ENCODE measurements at regions not wholly inside any gene's neighbourhood (a gene's known extent, or its start where the extent isn't known, plus 50 kb on each side); places are given as distances from the start of the nearest gene placed in this dataset.

DNA sequence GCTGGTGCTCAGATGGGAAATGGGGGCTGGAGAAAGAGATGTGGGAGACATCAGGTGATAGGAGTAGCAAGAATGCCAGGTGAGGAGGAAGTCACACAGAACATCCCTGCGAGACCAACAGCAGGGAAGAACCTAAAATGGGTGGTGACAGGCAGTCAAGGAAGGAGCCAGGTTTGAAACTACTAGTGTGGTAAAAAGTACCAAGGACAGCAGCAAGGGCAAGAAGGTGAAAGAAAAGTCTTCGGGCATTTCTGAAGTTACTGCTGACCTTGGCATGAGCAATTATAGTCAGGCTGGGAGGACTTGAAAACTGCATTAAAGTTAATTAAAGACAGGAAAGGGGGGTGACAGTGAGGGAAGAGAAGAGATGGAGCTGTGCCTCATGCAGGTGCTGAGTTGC is 410.4 kb downstream of the RAD51AP2 start:
- H3K36me3 Mint-ChIP-seq, result no peaks in the 10 kb centered on the region
- H3K4me3 Mint-ChIP-seq, result no peak overlapping the region

DNA sequence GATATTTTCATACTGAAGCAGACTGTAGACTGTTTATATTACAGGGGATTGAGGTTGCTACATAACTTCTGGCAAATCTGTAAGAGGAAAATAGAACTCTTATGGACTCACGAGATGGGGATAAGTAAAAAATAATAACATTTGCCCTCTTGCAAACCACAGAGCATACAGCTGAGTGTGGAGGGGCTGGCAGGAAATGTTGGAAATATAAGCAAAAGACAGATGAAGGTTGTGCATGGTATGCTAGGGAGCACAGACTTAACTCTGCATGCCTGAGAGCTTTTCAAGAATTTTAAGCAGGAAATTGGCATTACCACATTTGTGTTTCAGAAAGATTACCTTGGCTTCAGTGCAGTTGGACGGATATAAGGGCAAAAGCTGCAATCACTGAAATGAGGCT is 411.1 kb downstream of the RAD51AP2 start:
- H3K4me1 Mint-ChIP-seq, result no peaks in the 10 kb centered on the region
- Histone ChIP-seq H3K4me1 (ENCODE audit: insufficient read depth, low read length) (no peaks in the 10 kb centered on the region), H3K9me3 (ENCODE audit: control insufficient read depth in 1 of 2, low read length in 2 of 2) (no peaks in the 10 kb centered on the region), H3K27ac (ENCODE audit: low read depth, low read length) (no peak overlapping the region), H3K36me3 (ENCODE audit: insufficient read depth, low read length) (no peaks in the 10 kb centered on the region), H3K4me3 (ENCODE audit: low read length in 2 of 2) (no peak overlapping the region), H3K27me3 (ENCODE audit: insufficient read depth, low read length) (no peaks in the 10 kb centered on the region)
- H3K4me3 Mint-ChIP-seq, result no peak overlapping the region
- no peak overlapping the region for H3K27ac Mint-ChIP-seq
- CTCF ChIA-PET (ENCODE audit: partially characterized antibody), result interaction anchor here (1.2 kb wide), 1 partner anchor 31 kb away, joined by 3 read pairs; no protein-coding TSS in a partner anchor
- no peak for DNase-seq
- intact Hi-C loops (cut with micrococcal nuclease), result no loop called here
- POLR2A ChIA-PET (ENCODE audit: partially characterized antibody), result no interaction called here
- no peaks in the 10 kb centered on the region for H3K27me3 Mint-ChIP-seq
- no peaks in the 10 kb centered on the region for H3K36me3 Mint-ChIP-seq
- peaks cover 0 to 16% (median 8%) of the 10 kb centered on the region in 8 donors for H3K9me3 Mint-ChIP-seq

More for the DNA sequence above, 410.4 kb downstream of the RAD51AP2 start:
- no peaks in the 10 kb centered on the region for H3K4me1 ChIP-seq (ENCODE audit: insufficient read depth, low read length)
- H3K4me1 Mint-ChIP-seq, result no peaks in the 10 kb centered on the region
- H3K9me3 Mint-ChIP-seq, result peaks cover 0 to 16% (median 8%) of the 10 kb centered on the region in 8 donors
- no peak for DNase-seq
- intact Hi-C loops (cut with micrococcal nuclease), result no loop called here
- no peaks in the 10 kb centered on the region for H3K36me3 ChIP-seq (ENCODE audit: insufficient read depth, low read length)
- no peak overlapping the region for H3K27ac Mint-ChIP-seq
- no peak overlapping the region for H3K27ac ChIP-seq (ENCODE audit: low read depth, low read length)
- no peaks in the 10 kb centered on the region for H3K9me3 ChIP-seq (ENCODE audit: control insufficient read depth in 1 of 2, low read length in 2 of 2)
- H3K27me3 Mint-ChIP-seq, result no peaks in the 10 kb centered on the region
- ChIA-PET CTCF (ENCODE audit: partially characterized antibody) (interaction anchor here (1.2 kb wide), 1 partner anchor 31 kb away, joined by 3 read pairs; no protein-coding TSS in a partner anchor), POLR2A (ENCODE audit: partially characterized antibody) (no interaction called here)
- H3K4me3 ChIP-seq (ENCODE audit: low read length in 2 of 2), result no peak overlapping the region
- no peaks in the 10 kb centered on the region for H3K27me3 ChIP-seq (ENCODE audit: insufficient read depth, low read length)

DNA sequence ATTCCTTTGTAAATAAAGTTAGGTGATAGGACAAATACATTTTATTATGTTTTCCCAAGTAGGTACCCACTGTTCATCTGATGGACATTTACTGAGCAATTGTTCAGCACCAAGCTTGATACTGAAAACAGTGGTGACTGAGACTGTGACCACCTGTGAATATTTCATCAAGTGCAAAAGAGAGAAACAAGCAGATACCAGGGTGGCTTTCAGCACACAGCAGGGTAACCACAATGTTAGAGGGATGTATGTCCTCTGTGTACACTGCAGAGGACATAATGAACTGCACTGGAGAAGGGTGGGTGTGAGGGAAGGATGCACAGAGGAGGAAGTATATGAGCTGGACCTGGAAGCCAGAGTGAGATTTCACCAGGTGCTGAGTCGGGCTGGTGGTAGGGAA is 411.8 kb downstream of the RAD51AP2 start:
- H3K4me3 ChIP-seq (ENCODE audit: low read length in 2 of 2), result no peak overlapping the region
- Mint-ChIP-seq H3K27ac (no peak overlapping the region), H3K4me1 (no peaks in the 10 kb centered on the region), H3K9me3 (peaks cover 0 to 16% (median 8%) of the 10 kb centered on the region in 8 donors), H3K36me3 (no peaks in the 10 kb centered on the region), H3K4me3 (no peak overlapping the region), H3K27me3 (no peaks in the 10 kb centered on the region)
- DNase-seq, result no peak
- no peaks in the 10 kb centered on the region for H3K4me1 ChIP-seq (ENCODE audit: insufficient read depth, low read length)
- no peaks in the 10 kb centered on the region for H3K36me3 ChIP-seq (ENCODE audit: insufficient read depth, low read length)
- H3K9me3 ChIP-seq (ENCODE audit: control insufficient read depth in 1 of 2, low read length in 2 of 2), result no peaks in the 10 kb centered on the region
- POLR2A ChIA-PET (ENCODE audit: partially characterized antibody), result no interaction called here
- CTCF ChIA-PET (ENCODE audit: partially characterized antibody), result no interaction called here
- intact Hi-C loops (cut with micrococcal nuclease), result no loop called here
- H3K27me3 ChIP-seq (ENCODE audit: insufficient read depth, low read length), result no peaks in the 10 kb centered on the region
- no peak overlapping the region for H3K27ac ChIP-seq (ENCODE audit: low read depth, low read length)

DNA sequence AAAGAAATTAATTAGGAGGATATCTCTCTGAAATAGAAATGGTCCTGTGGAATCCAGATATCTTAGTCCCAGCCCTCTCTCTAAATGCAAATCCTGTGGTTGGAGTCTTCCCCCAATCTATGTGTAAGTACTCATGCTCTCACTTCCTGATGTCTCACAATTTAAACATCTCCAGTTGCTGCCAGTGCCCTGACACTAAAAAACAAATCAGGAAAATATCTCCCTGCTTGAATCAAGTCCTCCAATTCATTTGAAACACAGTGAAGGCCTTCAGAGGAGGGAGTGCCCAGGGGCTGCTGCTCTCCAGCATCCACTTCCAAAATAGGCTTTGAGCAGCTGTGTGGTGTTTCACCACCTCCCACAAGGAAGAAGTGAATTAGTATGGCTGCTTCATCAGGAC is 413.8 kb downstream of the RAD51AP2 start:
- no peak overlapping the region for H3K4me3 Mint-ChIP-seq
- H3K36me3 ChIP-seq (ENCODE audit: insufficient read depth, low read length), result no peaks in the 10 kb centered on the region
- no peaks in the 10 kb centered on the region for H3K27me3 Mint-ChIP-seq
- no peak overlapping the region for H3K4me3 ChIP-seq (ENCODE audit: low read length in 2 of 2)
- no peaks in the 10 kb centered on the region for H3K27me3 ChIP-seq (ENCODE audit: insufficient read depth, low read length)
- ChIA-PET POLR2A (ENCODE audit: partially characterized antibody) (no interaction called here), CTCF (ENCODE audit: partially characterized antibody) (no interaction called here)
- intact Hi-C loops (cut with micrococcal nuclease), result no loop called here
- H3K36me3 Mint-ChIP-seq, result no peaks in the 10 kb centered on the region
- H3K4me1 ChIP-seq (ENCODE audit: insufficient read depth, low read length), result no peaks in the 10 kb centered on the region
- peaks cover 0 to 16% (median 8%) of the 10 kb centered on the region in 8 donors for H3K9me3 Mint-ChIP-seq
- H3K4me1 Mint-ChIP-seq, result no peaks in the 10 kb centered on the region
- no peak overlapping the region for H3K27ac Mint-ChIP-seq
- no peaks in the 10 kb centered on the region for H3K9me3 ChIP-seq (ENCODE audit: control insufficient read depth in 1 of 2, low read length in 2 of 2)
- no peak overlapping the region for H3K27ac ChIP-seq (ENCODE audit: low read depth, low read length)
- DNase-seq, result no peak

DNA sequence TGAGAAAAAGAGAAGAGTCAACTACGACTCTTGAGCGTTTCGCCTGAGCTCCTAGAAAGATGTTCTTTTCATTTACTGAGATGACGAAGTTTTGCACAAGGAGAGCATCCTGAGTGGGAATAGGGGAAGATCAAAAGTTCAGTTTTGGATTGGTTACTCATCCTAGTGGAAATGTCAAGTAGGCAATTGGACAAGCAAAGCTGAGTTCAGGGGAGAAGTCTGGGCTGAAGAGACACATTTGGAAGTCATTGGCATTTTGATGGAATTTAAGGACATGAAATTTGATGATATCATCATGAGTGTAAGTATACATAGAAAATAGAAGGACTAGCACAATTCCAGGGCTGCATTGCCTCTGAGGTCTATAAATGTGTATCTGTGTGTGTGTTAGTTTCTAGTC is 416.6 kb downstream of the RAD51AP2 start:
- Mint-ChIP-seq H3K4me3 (no peak overlapping the region), H3K4me1 (no peaks in the 10 kb centered on the region), H3K36me3 (no peaks in the 10 kb centered on the region), H3K27me3 (no peaks in the 10 kb centered on the region), H3K27ac (no peak overlapping the region), H3K9me3 (peaks cover 0 to 11% (median 4%) of the 10 kb centered on the region in 8 donors)
- H3K27ac ChIP-seq (ENCODE audit: low read depth, low read length), result no peak overlapping the region
- no peak overlapping the region for H3K4me3 ChIP-seq (ENCODE audit: low read length in 2 of 2)
- H3K9me3 ChIP-seq (ENCODE audit: control insufficient read depth in 1 of 2, low read length in 2 of 2), result no peaks in the 10 kb centered on the region
- POLR2A ChIA-PET (ENCODE audit: partially characterized antibody), result no interaction called here
- DNase-seq, result no peak
- CTCF ChIA-PET (ENCODE audit: partially characterized antibody), result no interaction called here
- no peaks in the 10 kb centered on the region for H3K27me3 ChIP-seq (ENCODE audit: insufficient read depth, low read length)
- intact Hi-C loops (cut with micrococcal nuclease), result no loop called here
- no peaks in the 10 kb centered on the region for H3K4me1 ChIP-seq (ENCODE audit: insufficient read depth, low read length)
- no peaks in the 10 kb centered on the region for H3K36me3 ChIP-seq (ENCODE audit: insufficient read depth, low read length)

DNA sequence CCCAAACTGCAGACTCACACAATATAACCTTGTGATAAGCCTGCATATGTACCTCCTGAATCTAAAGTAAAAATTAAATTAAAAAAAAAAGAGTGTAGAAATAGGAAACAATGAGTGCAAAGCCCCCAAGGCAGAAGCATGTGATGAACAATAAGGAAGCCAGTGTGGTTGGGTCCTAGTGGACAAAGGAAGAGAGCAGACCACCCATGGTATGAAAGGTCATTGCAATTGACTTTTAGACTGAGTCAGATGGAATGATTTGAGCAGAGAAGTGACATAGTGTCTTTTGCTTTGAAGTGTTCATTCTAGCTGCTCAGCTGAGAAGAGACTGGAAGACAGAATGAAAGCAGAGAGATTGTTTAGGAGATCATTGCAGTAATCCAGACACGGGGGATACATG is 417.1 kb downstream of the RAD51AP2 start:
- Histone ChIP-seq H3K27ac (ENCODE audit: low read depth, low read length) (no peak overlapping the region), H3K9me3 (ENCODE audit: control insufficient read depth in 1 of 2, low read length in 2 of 2) (no peaks in the 10 kb centered on the region), H3K4me3 (ENCODE audit: low read length in 2 of 2) (no peak overlapping the region), H3K36me3 (ENCODE audit: insufficient read depth, low read length) (no peaks in the 10 kb centered on the region), H3K27me3 (ENCODE audit: insufficient read depth, low read length) (no peaks in the 10 kb centered on the region), H3K4me1 (ENCODE audit: insufficient read depth, low read length) (no peaks in the 10 kb centered on the region)
- ChIA-PET POLR2A (ENCODE audit: partially characterized antibody) (no interaction called here), CTCF (ENCODE audit: partially characterized antibody) (no interaction called here)
- Mint-ChIP-seq H3K4me3 (no peak overlapping the region), H3K9me3 (peaks cover 0 to 11% (median 2%) of the 10 kb centered on the region in 8 donors), H3K36me3 (no peaks in the 10 kb centered on the region), H3K27ac (no peak overlapping the region), H3K27me3 (no peaks in the 10 kb centered on the region), H3K4me1 (no peaks in the 10 kb centered on the region)
- intact Hi-C loops (cut with micrococcal nuclease), result no loop called here
- DNase-seq, result no peak

DNA sequence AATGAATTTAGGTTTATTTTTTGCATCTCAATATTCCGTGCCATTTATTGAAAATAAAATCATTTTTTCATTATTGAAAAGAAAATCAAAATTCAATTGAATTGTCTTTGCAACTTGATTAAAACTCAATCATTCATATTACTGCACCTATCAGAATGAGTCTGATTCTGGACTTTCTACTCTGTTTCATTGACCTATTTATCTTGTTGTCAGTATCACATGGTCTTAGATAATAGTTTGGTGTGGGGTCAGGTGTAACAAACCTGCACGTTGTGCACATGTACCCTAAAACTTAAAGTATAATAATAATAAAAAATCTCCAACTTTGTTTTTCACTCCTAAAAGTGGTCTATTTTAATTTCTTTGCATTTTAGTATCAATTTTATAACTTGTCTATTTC is 422.9 kb downstream of the RAD51AP2 start:
- no peaks in the 10 kb centered on the region for H3K27me3 ChIP-seq (ENCODE audit: insufficient read depth, low read length)
- Mint-ChIP-seq H3K27me3 (no peaks in the 10 kb centered on the region), H3K36me3 (no peaks in the 10 kb centered on the region), H3K4me1 (no peaks in the 10 kb centered on the region), H3K4me3 (no peak overlapping the region), H3K9me3 (peaks cover 0 to 7% (median 1%) of the 10 kb centered on the region in 8 donors), H3K27ac (no peak overlapping the region)
- no peaks in the 10 kb centered on the region for H3K36me3 ChIP-seq (ENCODE audit: insufficient read depth, low read length)
- no peak for DNase-seq
- CTCF ChIA-PET (ENCODE audit: partially characterized antibody), result no interaction called here
- no peaks in the 10 kb centered on the region for H3K9me3 ChIP-seq (ENCODE audit: control insufficient read depth in 1 of 2, low read length in 2 of 2)
- intact Hi-C loops (cut with micrococcal nuclease), result no loop called here
- H3K4me1 ChIP-seq (ENCODE audit: insufficient read depth, low read length), result no peaks in the 10 kb centered on the region
- POLR2A ChIA-PET (ENCODE audit: partially characterized antibody), result no interaction called here
- no peak overlapping the region for H3K27ac ChIP-seq (ENCODE audit: low read depth, low read length)
- H3K4me3 ChIP-seq (ENCODE audit: low read length in 2 of 2), result no peak overlapping the region

DNA sequence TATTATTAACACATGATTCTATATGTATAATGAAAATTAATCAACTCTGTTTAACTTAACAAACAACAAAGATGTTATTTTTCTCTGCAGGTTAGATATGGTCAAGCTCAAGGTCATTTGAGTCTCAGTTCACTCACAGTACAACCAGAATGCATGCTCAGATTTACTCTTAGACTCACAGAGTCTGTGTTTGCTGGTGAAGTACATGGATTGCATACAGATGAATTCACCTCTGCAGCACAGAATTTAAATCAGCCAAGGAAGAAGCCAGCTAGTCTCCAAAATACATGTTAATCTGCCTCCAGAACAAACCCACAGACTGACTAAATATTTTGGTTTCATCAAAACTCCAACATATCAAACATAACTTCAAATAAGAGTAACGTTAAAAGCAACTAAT is 424.5 kb downstream of the RAD51AP2 start:
- no peaks in the 10 kb centered on the region for H3K27me3 Mint-ChIP-seq

More for the DNA sequence above, 424.5 kb downstream of the RAD51AP2 start:
- H3K36me3 ChIP-seq (ENCODE audit: insufficient read depth, low read length), result no peaks in the 10 kb centered on the region
- ChIA-PET POLR2A (ENCODE audit: partially characterized antibody) (no interaction called here), CTCF (ENCODE audit: partially characterized antibody) (no interaction called here)
- Mint-ChIP-seq H3K4me1 (no peaks in the 10 kb centered on the region), H3K4me3 (no peak overlapping the region), H3K36me3 (no peaks in the 10 kb centered on the region), H3K9me3 (peaks cover 0 to 8% (median 4%) of the 10 kb centered on the region in 8 donors), H3K27ac (no peak overlapping the region)
- no peaks in the 10 kb centered on the region for H3K4me1 ChIP-seq (ENCODE audit: insufficient read depth, low read length)
- H3K9me3 ChIP-seq (ENCODE audit: control insufficient read depth in 1 of 2, low read length in 2 of 2), result no peaks in the 10 kb centered on the region
- no peak for DNase-seq
- intact Hi-C loops (cut with micrococcal nuclease), result no loop called here
- H3K27me3 ChIP-seq (ENCODE audit: insufficient read depth, low read length), result no peaks in the 10 kb centered on the region
- H3K27ac ChIP-seq (ENCODE audit: low read depth, low read length), result no peak overlapping the region
- no peak overlapping the region for H3K4me3 ChIP-seq (ENCODE audit: low read length in 2 of 2)
